ENCODE measurements at regions not wholly inside any gene's neighbourhood (a gene's known extent, or its start where the extent isn't known, plus 50 kb on each side); places are given as distances from the start of the nearest gene placed in this dataset.

DNA sequence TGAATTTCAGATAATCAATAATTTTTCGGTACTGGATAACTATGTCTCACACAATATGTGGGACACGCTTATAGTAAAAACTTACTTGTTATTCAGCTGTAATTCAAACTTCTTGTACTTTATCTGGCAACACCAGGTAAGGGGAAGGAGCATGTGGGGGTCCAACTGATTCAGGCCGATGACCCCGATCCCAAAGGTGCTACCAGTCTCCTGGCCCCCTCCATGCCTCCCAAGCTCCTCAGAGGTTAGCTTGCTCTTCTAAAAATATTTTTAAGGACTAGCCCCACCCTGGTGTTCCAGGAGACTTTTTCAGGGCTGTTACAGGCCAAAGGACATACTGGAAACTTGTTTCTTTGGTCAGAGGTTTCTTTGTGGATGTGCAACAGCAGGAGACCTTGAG lies 61.8 kb upstream of the ALX4 start:
- Histone ChIP-seq H3K9ac (ENCODE audit: control insufficient read depth, insufficient read depth, low read length) (no peak overlapping the region), H3K4me2 (ENCODE audit: control insufficient read depth, insufficient read depth) (no peak overlapping the region), H3K4me1 (ENCODE audit: control insufficient read depth, insufficient read depth, low read length) (no peaks in the 10 kb centered on the region), H3K4me3 (no peak overlapping the region), H3K79me2 (ENCODE audit: control insufficient read depth, insufficient read depth, low read length) (no peaks in the 10 kb centered on the region), H3K9me3 (replicated peaks; ENCODE audit: control insufficient read depth, insufficient read depth, low read length) (no peaks in the 10 kb centered on the region; the same call in 2 of the 3 replicates), H3K27ac (ENCODE audit: control insufficient read depth, insufficient read depth) (no peak overlapping the region), H4K20me1 (ENCODE audit: control insufficient read depth, insufficient read depth) (no peaks in the 10 kb centered on the region), H3K27me3 (replicated peaks in 1 of 2; ENCODE audit: control insufficient read depth in 2 of 2, insufficient read depth in 2 of 2, low read length in 1 of 2) (no peaks in the 10 kb centered on the region; a peak in 1 of 4 replicates), H2AFZ (ENCODE audit: control insufficient read depth, low read depth, low read length) (no peak overlapping the region), H3K36me3 (ENCODE audit: control insufficient read depth in 2 of 2, insufficient read depth in 2 of 2, low read length in 1 of 2) (no peaks in the 10 kb centered on the region)
- ChIA-PET SMC1A (ENCODE audit: uncharacterized antibody, unreplicated experiment) (interaction anchor here (0.6 kb wide), 1 partner anchor 246 kb away, joined by 4 read pairs; no protein-coding TSS in a partner anchor), CTCF (interaction anchor here (0.6 kb wide), 1 partner anchor 295 kb away, joined by 3 read pairs; no protein-coding TSS in a partner anchor), POLR2A (no interaction called here), RAD21 (ENCODE audit: unreplicated experiment) (no interaction called here)
- DNase-seq (ENCODE audit: low read depth, low spot score) (no peak), ATAC-seq (no peak), FAIRE-seq (no peak)
- TF ChIP-seq MTA2 (IDR thresholded peaks at IDR 0.05; ENCODE audit: low read depth) (no peak), SMAD1 (IDR thresholded peaks at IDR 0.05; ENCODE audit: low read depth, partially characterized antibody) (no peak), POU2F2 (IDR thresholded peaks at IDR 0.05; ENCODE audit: borderline replicate concordance, low read depth, low read length) (no peak), RBBP5 (conservative IDR thresholded peaks at IDR 0.05) (no peak), RUNX3 (IDR thresholded peaks at IDR 0.05; ENCODE audit: low read length) (no peak), ATF7 (IDR thresholded peaks at IDR 0.05; ENCODE audit: low read depth) (no peak), RAD51 (IDR thresholded peaks at IDR 0.05) (no peak), LARP7 (IDR thresholded peaks at IDR 0.05) (no peak), HCFC1 (IDR thresholded peaks at IDR 0.05; ENCODE audit: low read length) (no peak), TARDBP (IDR thresholded peaks at IDR 0.05; ENCODE audit: borderline replicate concordance) (no peak), BHLHE40 (IDR thresholded peaks at IDR 0.05; ENCODE audit: borderline replicate concordance in 1 of 2, low read depth in 2 of 2, low read length in 1 of 2) (no peak), TAF1 (IDR thresholded peaks at IDR 0.05; ENCODE audit: borderline replicate concordance, low read depth, low read length) (no peak), MEF2A (IDR thresholded peaks at IDR 0.05; ENCODE audit: insufficient read depth, low read depth, low read length) (no peak), ZNF207 (IDR thresholded peaks at IDR 0.05; ENCODE audit: borderline replicate concordance) (no peak), ZBED1 (IDR thresholded peaks at IDR 0.05; ENCODE audit: borderline replicate concordance) (no peak)
- TF ChIP-seq, protein P1, sequence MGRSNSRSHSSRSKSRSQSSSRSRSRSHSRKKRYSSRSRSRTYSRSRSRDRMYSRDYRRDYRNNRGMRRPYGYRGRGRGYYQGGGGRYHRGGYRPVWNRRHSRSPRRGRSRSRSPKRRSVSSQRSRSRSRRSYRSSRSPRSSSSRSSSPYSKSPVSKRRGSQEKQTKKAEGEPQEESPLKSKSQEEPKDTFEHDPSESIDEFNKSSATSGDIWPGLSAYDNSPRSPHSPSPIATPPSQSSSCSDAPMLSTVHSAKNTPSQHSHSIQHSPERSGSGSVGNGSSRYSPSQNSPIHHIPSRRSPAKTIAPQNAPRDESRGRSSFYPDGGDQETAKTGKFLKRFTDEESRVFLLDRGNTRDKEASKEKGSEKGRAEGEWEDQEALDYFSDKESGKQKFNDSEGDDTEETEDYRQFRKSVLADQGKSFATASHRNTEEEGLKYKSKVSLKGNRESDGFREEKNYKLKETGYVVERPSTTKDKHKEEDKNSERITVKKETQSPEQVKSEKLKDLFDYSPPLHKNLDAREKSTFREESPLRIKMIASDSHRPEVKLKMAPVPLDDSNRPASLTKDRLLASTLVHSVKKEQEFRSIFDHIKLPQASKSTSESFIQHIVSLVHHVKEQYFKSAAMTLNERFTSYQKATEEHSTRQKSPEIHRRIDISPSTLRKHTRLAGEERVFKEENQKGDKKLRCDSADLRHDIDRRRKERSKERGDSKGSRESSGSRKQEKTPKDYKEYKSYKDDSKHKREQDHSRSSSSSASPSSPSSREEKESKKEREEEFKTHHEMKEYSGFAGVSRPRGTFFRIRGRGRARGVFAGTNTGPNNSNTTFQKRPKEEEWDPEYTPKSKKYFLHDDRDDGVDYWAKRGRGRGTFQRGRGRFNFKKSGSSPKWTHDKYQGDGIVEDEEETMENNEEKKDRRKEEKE (IDR thresholded peaks at IDR 0.05): no peak
- TF ChIP-seq, protein P2, sequence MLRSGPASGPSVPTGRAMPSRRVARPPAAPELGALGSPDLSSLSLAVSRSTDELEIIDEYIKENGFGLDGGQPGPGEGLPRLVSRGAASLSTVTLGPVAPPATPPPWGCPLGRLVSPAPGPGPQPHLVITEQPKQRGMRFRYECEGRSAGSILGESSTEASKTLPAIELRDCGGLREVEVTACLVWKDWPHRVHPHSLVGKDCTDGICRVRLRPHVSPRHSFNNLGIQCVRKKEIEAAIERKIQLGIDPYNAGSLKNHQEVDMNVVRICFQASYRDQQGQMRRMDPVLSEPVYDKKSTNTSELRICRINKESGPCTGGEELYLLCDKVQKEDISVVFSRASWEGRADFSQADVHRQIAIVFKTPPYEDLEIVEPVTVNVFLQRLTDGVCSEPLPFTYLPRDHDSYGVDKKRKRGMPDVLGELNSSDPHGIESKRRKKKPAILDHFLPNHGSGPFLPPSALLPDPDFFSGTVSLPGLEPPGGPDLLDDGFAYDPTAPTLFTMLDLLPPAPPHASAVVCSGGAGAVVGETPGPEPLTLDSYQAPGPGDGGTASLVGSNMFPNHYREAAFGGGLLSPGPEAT (IDR thresholded peaks at IDR 0.05; ENCODE audit: low read depth): no peak
- TF ChIP-seq, protein P3, sequence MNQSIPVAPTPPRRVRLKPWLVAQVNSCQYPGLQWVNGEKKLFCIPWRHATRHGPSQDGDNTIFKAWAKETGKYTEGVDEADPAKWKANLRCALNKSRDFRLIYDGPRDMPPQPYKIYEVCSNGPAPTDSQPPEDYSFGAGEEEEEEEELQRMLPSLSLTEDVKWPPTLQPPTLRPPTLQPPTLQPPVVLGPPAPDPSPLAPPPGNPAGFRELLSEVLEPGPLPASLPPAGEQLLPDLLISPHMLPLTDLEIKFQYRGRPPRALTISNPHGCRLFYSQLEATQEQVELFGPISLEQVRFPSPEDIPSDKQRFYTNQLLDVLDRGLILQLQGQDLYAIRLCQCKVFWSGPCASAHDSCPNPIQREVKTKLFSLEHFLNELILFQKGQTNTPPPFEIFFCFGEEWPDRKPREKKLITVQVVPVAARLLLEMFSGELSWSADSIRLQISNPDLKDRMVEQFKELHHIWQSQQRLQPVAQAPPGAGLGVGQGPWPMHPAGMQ (IDR thresholded peaks at IDR 0.05; ENCODE audit: borderline replicate concordance): no peak
- in situ Hi-C loops (cut with MboI): no loop called here
- 0% methylated on average over 4 of the region's 4 CpGs for WGBS (ENCODE audit: insufficient coverage, insufficient replicate concordance, low lambda C conversion rate, missing lambda C conversion rate)
- BruUV-seq (replicated peaks): no TSS peak
- intact Hi-C loops (cut with micrococcal nuclease; ENCODE audit: unreplicated experiment): no loop called here

Data from GM12878 (cell line).